Neural cell (in vitro differentiated cells): ENCODE measurements at regions not wholly inside any gene's neighbourhood (a gene's known extent, or its start where the extent isn't known, plus 50 kb on each side); places are given as distances from the start of the nearest gene placed in this dataset.

Experiments
- H2AFZ ChIP-seq: fragments of 200-600, 300-800 bp; sonication (generic), shearing (Covaris generic); 2 replicates; pipeline ENCODE4 v1.6.0; 2014; ENCODE audit warnings: low read depth, mild to moderate bottlenecking, antibody characterized with exemption, low read length, moderate library complexity
- H3F3A ChIP-seq: fragments of 200-600 bp; shearing (Covaris generic); 2 replicates; pipeline ENCODE4 v1.6.1; 2016; ENCODE audit warnings: mild to moderate bottlenecking, moderate library complexity, mixed read lengths, antibody characterized with exemption, low read length; ENCODE audit not compliant: insufficient read depth, poor library complexity, severe bottlenecking
- H3K27ac ChIP-seq: fragments of 200-600, 300-800 bp; sonication (generic), shearing (Covaris generic); 2 replicates; pipeline ENCODE4 v1.5.1; 2014; ENCODE audit warnings: mild to moderate bottlenecking, low read length, moderate library complexity
- H3K27me3 ChIP-seq: fragments of 300-800, 200-600 bp; sonication (generic), shearing (Covaris generic); 2 replicates; pipeline ENCODE4 v1.6.0; 2014; ENCODE audit warnings: mild to moderate bottlenecking, low read depth, low read length, moderate library complexity; ENCODE audit not compliant: insufficient read depth
- H3K36me3 ChIP-seq: fragments of 300-800, 200-600 bp; sonication (generic), shearing (Covaris generic); 2 replicates; pipeline ENCODE4 v1.5.1; 2014; ENCODE audit warnings: mild to moderate bottlenecking, antibody characterized with exemption, low read length, moderate library complexity; ENCODE audit not compliant: insufficient read depth
- H3K4me2 ChIP-seq: fragments of 300-800, 200-600 bp; sonication (generic), shearing (Covaris generic); 2 replicates; pipeline ENCODE4 v1.6.0; 2014; ENCODE audit warnings: mild to moderate bottlenecking, low read length
- H3K4me3 ChIP-seq: fragments of 300-800, 200-600 bp; sonication (generic), shearing (Covaris generic); 2 replicates; pipeline ENCODE4 v1.5.1; 2014; ENCODE audit warnings: mild to moderate bottlenecking, low read length, moderate library complexity
- H3K79me2 ChIP-seq: fragments of 200-600 bp; shearing (Covaris generic); replicated peaks from 2 replicates; pipeline ENCODE4 v1.6.0; 2014; ENCODE audit warnings: mild to moderate bottlenecking, low read length, moderate library complexity; ENCODE audit not compliant: insufficient read depth
- H3K9ac ChIP-seq: fragments of 300-800, 200-600 bp; sonication (generic), shearing (Covaris generic); 2 replicates; pipeline ENCODE4 v1.6.1; 2016; ENCODE audit warnings: mild to moderate bottlenecking, low read length, mixed read lengths
- H3K9me2 ChIP-seq: fragments of 200-600 bp; shearing (Covaris generic); 2 replicates; pipeline ENCODE4 v1.6.1; 2016; ENCODE audit warnings: mild to moderate bottlenecking, low read length, mixed read lengths; ENCODE audit not compliant: insufficient read depth
- H3K9me3 ChIP-seq: fragments of 200-600, 300-800 bp; sonication (generic), shearing (Covaris generic); 2 replicates; pipeline ENCODE4 v1.6.1; 2016; ENCODE audit warnings: mild to moderate bottlenecking, mixed run types, low read length, moderate library complexity, mixed read lengths
- H4K20me1 ChIP-seq: fragments of 200-600 bp; shearing (Covaris generic); 2 replicates; pipeline ENCODE4 v1.6.1; 2016; ENCODE audit warnings: mild to moderate bottlenecking, mixed run types; ENCODE audit not compliant: insufficient read depth
- EP300 ChIP-seq: fragments of 450-650 bp; conservative IDR thresholded peaks from 2 replicates; pipeline ENCODE4 v1.6.1; 2014; ENCODE audit warnings: antibody characterized with exemption, mild to moderate bottlenecking, moderate library complexity; ENCODE audit not compliant: poor library complexity, severe bottlenecking
- EZH2 ChIP-seq: fragments of 200-600, 300-800 bp; shearing (Covaris generic), sonication (generic); IDR thresholded peaks from 2 replicates; pipeline ENCODE4 v1.6.1; 2014; ENCODE audit warnings: antibody characterized with exemption, low read length, borderline replicate concordance, mild to moderate bottlenecking; ENCODE audit not compliant: insufficient read depth, poor library complexity, severe bottlenecking
- MXI1 ChIP-seq: fragments of 450-650 bp; conservative IDR thresholded peaks from 2 replicates; pipeline ENCODE4 v1.6.1; 2014; ENCODE audit warnings: antibody characterized with exemption, mild to moderate bottlenecking; ENCODE audit not compliant: poor library complexity, severe bottlenecking
- POLR2AphosphoS5 ChIP-seq: IDR thresholded peaks from 2 replicates; pipeline ENCODE4 v1.6.1; 2012
- RAD21 ChIP-seq: fragments of 450-650 bp; conservative IDR thresholded peaks from 2 replicates; pipeline ENCODE4 v1.6.1; 2014; ENCODE audit warnings: antibody characterized with exemption, mild to moderate bottlenecking, moderate library complexity
- SMC3 ChIP-seq: fragments of 450-650 bp; conservative IDR thresholded peaks from 2 replicates; pipeline ENCODE4 v1.6.1; 2014; ENCODE audit warnings: antibody characterized with exemption, mild to moderate bottlenecking, moderate library complexity; ENCODE audit not compliant: poor library complexity
- TAF1 ChIP-seq: IDR thresholded peaks from 2 replicates; pipeline ENCODE4 v1.6.1; 2012; ENCODE audit warnings: low read depth
- TF ChIP-seq, protein P1 (sequence below): fragments of 450-650 bp; IDR thresholded peaks from 2 replicates; pipeline ENCODE4 v1.5.1; 2014; ENCODE audit warnings: antibody characterized with exemption, mild to moderate bottlenecking, moderate library complexity; ENCODE audit not compliant: poor library complexity, severe bottlenecking
- TF ChIP-seq, protein P2 (sequence below): IDR thresholded peaks from 2 replicates; pipeline ENCODE4 v1.6.1; 2012; ENCODE audit warnings: borderline replicate concordance

DNA sequence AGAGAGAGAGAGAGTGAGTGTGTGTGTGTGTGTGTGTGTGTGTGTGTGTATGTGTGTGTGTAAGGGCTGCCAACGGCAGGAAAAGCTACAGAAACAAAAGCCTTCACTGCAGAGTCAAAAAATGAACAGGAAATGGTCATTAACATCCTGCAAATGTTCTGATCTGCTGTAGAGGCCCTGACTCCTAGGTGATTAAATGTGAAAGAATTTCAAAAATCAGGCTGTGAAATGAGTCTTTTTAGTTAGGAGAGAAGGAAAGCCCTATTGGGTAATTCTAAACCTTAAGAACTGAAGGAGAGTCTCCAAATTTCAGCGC is 166.5 kb upstream of the MYLIP start:
- no peaks in the 10 kb centered on the region for H3K36me3 ChIP-seq
- no peaks in the 10 kb centered on the region for H3K9me3 ChIP-seq
- no peak overlapping the region for H2AFZ ChIP-seq
- H3K4me3 ChIP-seq, result no peak overlapping the region
- H3K9me2 ChIP-seq, result no peaks in the 10 kb centered on the region
- no peaks in the 10 kb centered on the region for H3K27me3 ChIP-seq
- no peaks in the 10 kb centered on the region for H3K79me2 ChIP-seq
- no peak overlapping the region for H3K4me2 ChIP-seq
- TF ChIP-seq, protein P1, sequence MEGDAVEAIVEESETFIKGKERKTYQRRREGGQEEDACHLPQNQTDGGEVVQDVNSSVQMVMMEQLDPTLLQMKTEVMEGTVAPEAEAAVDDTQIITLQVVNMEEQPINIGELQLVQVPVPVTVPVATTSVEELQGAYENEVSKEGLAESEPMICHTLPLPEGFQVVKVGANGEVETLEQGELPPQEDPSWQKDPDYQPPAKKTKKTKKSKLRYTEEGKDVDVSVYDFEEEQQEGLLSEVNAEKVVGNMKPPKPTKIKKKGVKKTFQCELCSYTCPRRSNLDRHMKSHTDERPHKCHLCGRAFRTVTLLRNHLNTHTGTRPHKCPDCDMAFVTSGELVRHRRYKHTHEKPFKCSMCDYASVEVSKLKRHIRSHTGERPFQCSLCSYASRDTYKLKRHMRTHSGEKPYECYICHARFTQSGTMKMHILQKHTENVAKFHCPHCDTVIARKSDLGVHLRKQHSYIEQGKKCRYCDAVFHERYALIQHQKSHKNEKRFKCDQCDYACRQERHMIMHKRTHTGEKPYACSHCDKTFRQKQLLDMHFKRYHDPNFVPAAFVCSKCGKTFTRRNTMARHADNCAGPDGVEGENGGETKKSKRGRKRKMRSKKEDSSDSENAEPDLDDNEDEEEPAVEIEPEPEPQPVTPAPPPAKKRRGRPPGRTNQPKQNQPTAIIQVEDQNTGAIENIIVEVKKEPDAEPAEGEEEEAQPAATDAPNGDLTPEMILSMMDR, result no peak
- no peak for TF ChIP-seq SMC3
- TF ChIP-seq, protein P2, sequence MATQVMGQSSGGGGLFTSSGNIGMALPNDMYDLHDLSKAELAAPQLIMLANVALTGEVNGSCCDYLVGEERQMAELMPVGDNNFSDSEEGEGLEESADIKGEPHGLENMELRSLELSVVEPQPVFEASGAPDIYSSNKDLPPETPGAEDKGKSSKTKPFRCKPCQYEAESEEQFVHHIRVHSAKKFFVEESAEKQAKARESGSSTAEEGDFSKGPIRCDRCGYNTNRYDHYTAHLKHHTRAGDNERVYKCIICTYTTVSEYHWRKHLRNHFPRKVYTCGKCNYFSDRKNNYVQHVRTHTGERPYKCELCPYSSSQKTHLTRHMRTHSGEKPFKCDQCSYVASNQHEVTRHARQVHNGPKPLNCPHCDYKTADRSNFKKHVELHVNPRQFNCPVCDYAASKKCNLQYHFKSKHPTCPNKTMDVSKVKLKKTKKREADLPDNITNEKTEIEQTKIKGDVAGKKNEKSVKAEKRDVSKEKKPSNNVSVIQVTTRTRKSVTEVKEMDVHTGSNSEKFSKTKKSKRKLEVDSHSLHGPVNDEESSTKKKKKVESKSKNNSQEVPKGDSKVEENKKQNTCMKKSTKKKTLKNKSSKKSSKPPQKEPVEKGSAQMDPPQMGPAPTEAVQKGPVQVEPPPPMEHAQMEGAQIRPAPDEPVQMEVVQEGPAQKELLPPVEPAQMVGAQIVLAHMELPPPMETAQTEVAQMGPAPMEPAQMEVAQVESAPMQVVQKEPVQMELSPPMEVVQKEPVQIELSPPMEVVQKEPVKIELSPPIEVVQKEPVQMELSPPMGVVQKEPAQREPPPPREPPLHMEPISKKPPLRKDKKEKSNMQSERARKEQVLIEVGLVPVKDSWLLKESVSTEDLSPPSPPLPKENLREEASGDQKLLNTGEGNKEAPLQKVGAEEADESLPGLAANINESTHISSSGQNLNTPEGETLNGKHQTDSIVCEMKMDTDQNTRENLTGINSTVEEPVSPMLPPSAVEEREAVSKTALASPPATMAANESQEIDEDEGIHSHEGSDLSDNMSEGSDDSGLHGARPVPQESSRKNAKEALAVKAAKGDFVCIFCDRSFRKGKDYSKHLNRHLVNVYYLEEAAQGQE, result no peak
- TF ChIP-seq EP300, result no peak
- H4K20me1 ChIP-seq, result no peaks in the 10 kb centered on the region
- no peaks in the 10 kb centered on the region for H3F3A ChIP-seq
- H3K27ac ChIP-seq, result no peak overlapping the region
- no peak overlapping the region for H3K9ac ChIP-seq

GRCh38 chr6:15961635-15962448 is 167.0 kb upstream of the MYLIP start:
- Histone ChIP-seq H2AFZ (no peak overlapping the region), H3K27me3 (no peaks in the 10 kb centered on the region), H3K36me3 (no peaks in the 10 kb centered on the region), H4K20me1 (no peaks in the 10 kb centered on the region), H3K9me2 (no peaks in the 10 kb centered on the region), H3K27ac (no peak overlapping the region), H3F3A (no peaks in the 10 kb centered on the region), H3K79me2 (no peaks in the 10 kb centered on the region), H3K4me3 (no peak overlapping the region), H3K9ac (no peak overlapping the region), H3K4me2 (no peak overlapping the region), H3K9me3 (no peaks in the 10 kb centered on the region)
- TF ChIP-seq TAF1, result no peak
- TF ChIP-seq SMC3, result no peak
- no peak for TF ChIP-seq MXI1
- no peak for TF ChIP-seq EP300
- TF ChIP-seq EZH2, result no peak
- TF ChIP-seq, protein P2, result no peak
- TF ChIP-seq RAD21, result no peak
- TF ChIP-seq, protein P1, result no peak
- TF ChIP-seq POLR2AphosphoS5, result no peak
